NB4 (cell line): ENCODE measurements at regions not wholly inside any gene's neighbourhood (a gene's known extent, or its start where the extent isn't known, plus 50 kb on each side); places are given as distances from the start of the nearest gene placed in this dataset.

Source experiments
- CTCF ChIP-seq: IDR thresholded peaks from one replicate; pipeline ENCODE4 v1.5.1; 2012; ENCODE audit warnings: low read depth, low read length
- MAX ChIP-seq: IDR thresholded peaks from 2 replicates; pipeline ENCODE4 v1.6.1; 2011; ENCODE audit warnings: low read depth, low read length
- MYC ChIP-seq: IDR thresholded peaks from 2 replicates; pipeline ENCODE4 v1.6.1; 2011; ENCODE audit warnings: low read depth, low read length
- POLR2A ChIP-seq: IDR thresholded peaks from 2 replicates; pipeline ENCODE4 v1.6.1; 2011; ENCODE audit warnings: mild to moderate bottlenecking; ENCODE audit not compliant: insufficient read length; ENCODE audit errors: extremely low read depth

GRCh38 chr21:43295066-43295958 is 126.5 kb downstream of the CRYAA start:
- no peak for TF ChIP-seq CTCF
- TF ChIP-seq MYC, result no peak
- no peak for TF ChIP-seq POLR2A
- no peak for TF ChIP-seq MAX
